ENCODE measurements at regions not wholly inside any gene's neighbourhood (a gene's known extent, or its start where the extent isn't known, plus 50 kb on each side); places are given as distances from the start of the nearest gene placed in this dataset.
"Not testable (repeated sequence)": the region's sequence is repeated elsewhere in the genome, so short reads cannot be mapped to it uniquely, and the experiment has no call there.

DNA sequence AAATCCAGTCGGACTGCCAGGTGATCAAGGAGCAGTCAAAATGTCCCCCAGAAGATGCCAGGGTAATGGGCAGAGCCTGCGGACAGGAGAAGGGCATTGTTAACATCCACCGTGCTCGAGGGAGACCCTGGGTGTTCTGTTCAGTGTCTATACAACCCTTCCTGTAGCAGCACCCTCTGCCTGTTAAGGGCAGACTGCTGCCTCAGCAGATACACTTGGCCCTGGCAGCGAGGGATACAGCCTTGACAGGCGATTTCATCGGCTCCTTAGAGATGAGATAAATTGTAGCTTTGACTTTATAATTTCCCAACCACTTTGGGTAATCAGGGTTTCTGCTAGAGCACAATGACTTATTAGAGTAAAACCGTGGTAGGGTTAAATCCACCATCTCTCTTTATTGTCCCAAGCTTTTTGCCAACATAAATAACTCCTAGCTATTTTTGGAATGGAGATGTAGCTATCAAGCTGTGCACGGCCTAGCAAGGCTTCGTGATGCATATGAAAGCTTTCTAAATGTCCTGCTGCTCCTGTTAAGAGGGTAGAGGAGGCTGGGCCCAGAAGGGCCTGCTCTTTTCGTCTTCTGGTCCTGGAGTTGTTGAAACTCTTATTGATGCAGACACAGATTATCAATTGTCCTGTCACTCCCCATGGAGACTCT lies 195.9 kb downstream of the CPEB2 start:
- DNase-seq (ENCODE audit: low spot score) (no peak), ATAC-seq (ENCODE audit: low FRiP score) (no peak)
- TF ChIP-seq, protein P1, sequence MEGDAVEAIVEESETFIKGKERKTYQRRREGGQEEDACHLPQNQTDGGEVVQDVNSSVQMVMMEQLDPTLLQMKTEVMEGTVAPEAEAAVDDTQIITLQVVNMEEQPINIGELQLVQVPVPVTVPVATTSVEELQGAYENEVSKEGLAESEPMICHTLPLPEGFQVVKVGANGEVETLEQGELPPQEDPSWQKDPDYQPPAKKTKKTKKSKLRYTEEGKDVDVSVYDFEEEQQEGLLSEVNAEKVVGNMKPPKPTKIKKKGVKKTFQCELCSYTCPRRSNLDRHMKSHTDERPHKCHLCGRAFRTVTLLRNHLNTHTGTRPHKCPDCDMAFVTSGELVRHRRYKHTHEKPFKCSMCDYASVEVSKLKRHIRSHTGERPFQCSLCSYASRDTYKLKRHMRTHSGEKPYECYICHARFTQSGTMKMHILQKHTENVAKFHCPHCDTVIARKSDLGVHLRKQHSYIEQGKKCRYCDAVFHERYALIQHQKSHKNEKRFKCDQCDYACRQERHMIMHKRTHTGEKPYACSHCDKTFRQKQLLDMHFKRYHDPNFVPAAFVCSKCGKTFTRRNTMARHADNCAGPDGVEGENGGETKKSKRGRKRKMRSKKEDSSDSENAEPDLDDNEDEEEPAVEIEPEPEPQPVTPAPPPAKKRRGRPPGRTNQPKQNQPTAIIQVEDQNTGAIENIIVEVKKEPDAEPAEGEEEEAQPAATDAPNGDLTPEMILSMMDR (IDR thresholded peaks at IDR 0.05) = no peak

GRCh38 chr4:15201782-15202181 lies 199.5 kb downstream of the CPEB2 start:
- TF ChIP-seq, protein P1 (IDR thresholded peaks at IDR 0.05) = no peak
- ATAC-seq (ENCODE audit: low FRiP score) (no peak), DNase-seq (ENCODE audit: low spot score) (no peak)

- no peak for DNase-seq (ENCODE audit: low spot score)
- TF ChIP-seq, protein P1 (IDR thresholded peaks at IDR 0.05) = no peak
- no peak for ATAC-seq (ENCODE audit: low FRiP score)
These were observed 200.2 kb downstream of the CPEB2 start for GRCh38 chr4:15202481-15202880.

GRCh38 chr4:15206526-15206925 lies 204.2 kb downstream of the CPEB2 start:
- not testable (repeated sequence) for ATAC-seq (ENCODE audit: low FRiP score); DNase-seq (ENCODE audit: low spot score)

DNA sequence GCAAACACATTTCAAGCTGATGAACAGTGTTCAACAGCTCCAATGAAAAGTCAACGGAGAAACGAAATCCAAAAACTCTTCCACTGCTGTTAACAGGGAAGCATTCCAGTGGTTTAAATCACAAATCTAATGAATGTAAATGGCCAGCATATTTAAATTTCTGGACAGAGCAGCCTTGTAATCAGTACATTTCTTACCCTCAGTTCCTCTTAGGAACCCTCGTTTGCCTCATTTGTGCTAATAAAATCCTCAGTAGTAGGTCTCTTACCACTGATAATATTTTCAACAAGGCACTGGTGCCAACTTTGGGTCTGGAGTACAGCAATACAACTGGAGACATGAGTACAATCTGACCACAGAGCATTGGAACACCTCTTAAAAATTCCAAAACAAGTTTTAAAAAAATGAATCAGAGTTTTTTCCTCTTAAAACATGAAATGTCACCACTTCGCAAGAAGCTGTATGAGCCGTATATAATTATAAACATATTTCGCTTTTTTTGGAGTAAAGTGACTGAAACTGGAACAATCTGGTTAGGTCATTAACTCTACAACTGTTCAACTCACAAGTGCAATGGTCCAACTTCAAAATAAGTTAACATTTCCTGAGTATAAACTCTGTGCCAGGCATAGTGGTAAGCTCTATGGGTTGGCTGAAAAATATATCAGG lies 211.2 kb downstream of the CPEB2 start:
- TF ChIP-seq, protein P1 (IDR thresholded peaks at IDR 0.05) = no peak
- DNase-seq (ENCODE audit: low spot score) = no peak
- ATAC-seq (ENCODE audit: low FRiP score) = no peak

GRCh38 chr4:15215109-15215508 lies 212.7 kb upstream of the C1QTNF7 start:
- ATAC-seq (ENCODE audit: low FRiP score) = no peak
- no peak for DNase-seq (ENCODE audit: low spot score)
- TF ChIP-seq, protein P1 (IDR thresholded peaks at IDR 0.05) = no peak

DNA sequence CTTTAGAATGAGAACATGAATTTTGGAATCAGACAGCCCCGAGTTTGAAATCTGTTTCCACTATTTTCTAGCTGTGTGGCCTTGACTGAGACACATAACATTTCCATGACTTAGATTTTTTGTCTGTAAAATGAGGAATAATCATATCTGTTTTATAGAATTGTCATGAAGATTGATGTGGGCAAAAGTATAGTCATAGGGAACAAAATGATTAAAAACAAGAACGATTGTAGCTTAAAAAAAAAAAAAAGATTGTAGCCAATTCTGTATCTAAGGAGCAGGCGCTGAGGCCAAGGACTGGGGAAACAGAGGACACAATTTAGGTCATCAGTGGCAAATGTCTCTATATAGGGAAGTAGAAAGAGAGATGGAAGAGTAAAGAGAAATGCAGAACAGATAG lies 201.6 kb upstream of the C1QTNF7 start:
- no peak for DNase-seq (ENCODE audit: low spot score)
- TF ChIP-seq, protein P1 (IDR thresholded peaks at IDR 0.05) = no peak

More for the DNA sequence above, 201.6 kb upstream of the C1QTNF7 start:
- ATAC-seq (ENCODE audit: low FRiP score) = no peak
